ENCODE measurements at regions not wholly inside any gene's neighbourhood (a gene's known extent, or its start where the extent isn't known, plus 50 kb on each side); places are given as distances from the start of the nearest gene placed in this dataset.

GRCh38 chr17:55587608-55588139 is 76.4 kb upstream of the SMIM36 start:
- Histone ChIP-seq H3K9me3 (ENCODE audit: low read length) (no peaks in the 10 kb centered on the region), H3K4me3 (ENCODE audit: low read length) (no peak overlapping the region), H3K27me3 (ENCODE audit: insufficient read depth, low read depth, low read length) (no peaks in the 10 kb centered on the region), H3K4me2 (ENCODE audit: low read length) (no peak overlapping the region), H2AFZ (ENCODE audit: low read depth, low read length) (no peak overlapping the region), H3K9me2 (ENCODE audit: insufficient read depth, low read length) (no peaks in the 10 kb centered on the region), H3K27ac (ENCODE audit: low read length) (no peak overlapping the region), H3K36me3 (ENCODE audit: insufficient read depth, low read length) (no peaks in the 10 kb centered on the region), H3F3A (ENCODE audit: insufficient read depth, low read length, poor library complexity, severe bottlenecking) (no peaks in the 10 kb centered on the region), H3K79me2 (replicated peaks; ENCODE audit: insufficient read depth, low read length) (no peaks in the 10 kb centered on the region), H3K9ac (ENCODE audit: low read length) (no peak overlapping the region), H4K20me1 (ENCODE audit: insufficient read depth) (no peaks in the 10 kb centered on the region)
- no peak for TF ChIP-seq MXI1 (conservative IDR thresholded peaks at IDR 0.05; ENCODE audit: poor library complexity, severe bottlenecking)
- no peak for TF ChIP-seq RAD21 (conservative IDR thresholded peaks at IDR 0.05)
- no peak for TF ChIP-seq REST (IDR thresholded peaks at IDR 0.05; ENCODE audit: borderline replicate concordance)
- no peak for TF ChIP-seq CTCF (IDR thresholded peaks at IDR 0.05; ENCODE audit: poor library complexity, severe bottlenecking)
- no peak for TF ChIP-seq SMC3 (conservative IDR thresholded peaks at IDR 0.05; ENCODE audit: poor library complexity)
- no peak for TF ChIP-seq POLR2AphosphoS5 (IDR thresholded peaks at IDR 0.05)
- no peak for TF ChIP-seq TAF1 (IDR thresholded peaks at IDR 0.05; ENCODE audit: low read depth)
- no peak for TF ChIP-seq EZH2 (IDR thresholded peaks at IDR 0.05; ENCODE audit: borderline replicate concordance, insufficient read depth, low read length, poor library complexity, severe bottlenecking)
- TF ChIP-seq EP300 (conservative IDR thresholded peaks at IDR 0.05; ENCODE audit: poor library complexity, severe bottlenecking): no peak

- Histone ChIP-seq H3K79me2 (replicated peaks; ENCODE audit: insufficient read depth, low read length) (no peaks in the 10 kb centered on the region), H3K27me3 (ENCODE audit: insufficient read depth, low read depth, low read length) (no peaks in the 10 kb centered on the region), H3K27ac (ENCODE audit: low read length) (no peak overlapping the region), H4K20me1 (ENCODE audit: insufficient read depth) (no peaks in the 10 kb centered on the region), H3K9ac (ENCODE audit: low read length) (no peak overlapping the region), H3K4me2 (ENCODE audit: low read length) (no peak overlapping the region), H2AFZ (ENCODE audit: low read depth, low read length) (no peak overlapping the region), H3K36me3 (ENCODE audit: insufficient read depth, low read length) (no peaks in the 10 kb centered on the region), H3K4me3 (ENCODE audit: low read length) (no peak overlapping the region), H3K9me2 (ENCODE audit: insufficient read depth, low read length) (no peaks in the 10 kb centered on the region), H3F3A (ENCODE audit: insufficient read depth, low read length, poor library complexity, severe bottlenecking) (no peaks in the 10 kb centered on the region), H3K9me3 (ENCODE audit: low read length) (no peaks in the 10 kb centered on the region)
- no peak for TF ChIP-seq SMC3 (conservative IDR thresholded peaks at IDR 0.05; ENCODE audit: poor library complexity)
- no peak for TF ChIP-seq MXI1 (conservative IDR thresholded peaks at IDR 0.05; ENCODE audit: poor library complexity, severe bottlenecking)
- no peak for TF ChIP-seq EP300 (conservative IDR thresholded peaks at IDR 0.05; ENCODE audit: poor library complexity, severe bottlenecking)
- TF ChIP-seq REST (IDR thresholded peaks at IDR 0.05; ENCODE audit: borderline replicate concordance): no peak
- no peak for TF ChIP-seq CTCF (IDR thresholded peaks at IDR 0.05; ENCODE audit: poor library complexity, severe bottlenecking)
- no peak for TF ChIP-seq EZH2 (IDR thresholded peaks at IDR 0.05; ENCODE audit: borderline replicate concordance, insufficient read depth, low read length, poor library complexity, severe bottlenecking)
- TF ChIP-seq POLR2AphosphoS5 (IDR thresholded peaks at IDR 0.05): no peak
- no peak for TF ChIP-seq RAD21 (conservative IDR thresholded peaks at IDR 0.05)
- TF ChIP-seq TAF1 (IDR thresholded peaks at IDR 0.05; ENCODE audit: low read depth): no peak
Observed at GRCh38 chr17:55585629-55586028, 74.4 kb upstream of the SMIM36 start.

Data from neural cell (in vitro differentiated cells).